GM12875 (cell line): ENCODE measurements at regions not wholly inside any gene's neighbourhood (a gene's known extent, or its start where the extent isn't known, plus 50 kb on each side); places are given as distances from the start of the nearest gene placed in this dataset.

Source experiments
- H3K4me3 ChIP-seq: one replicate; pipeline ENCODE4 v1.5.1; 2011; ENCODE audit warnings: low read depth, low read length, control low read depth
- TF ChIP-seq, protein P1 (sequence below): IDR thresholded peaks from 2 replicates; pipeline ENCODE4 v1.5.1; 2011; ENCODE audit warnings: low read depth, mild to moderate bottlenecking, control low read depth, inconsistent platforms, low read length, moderate library complexity, borderline replicate concordance; ENCODE audit not compliant: insufficient read depth

DNA sequence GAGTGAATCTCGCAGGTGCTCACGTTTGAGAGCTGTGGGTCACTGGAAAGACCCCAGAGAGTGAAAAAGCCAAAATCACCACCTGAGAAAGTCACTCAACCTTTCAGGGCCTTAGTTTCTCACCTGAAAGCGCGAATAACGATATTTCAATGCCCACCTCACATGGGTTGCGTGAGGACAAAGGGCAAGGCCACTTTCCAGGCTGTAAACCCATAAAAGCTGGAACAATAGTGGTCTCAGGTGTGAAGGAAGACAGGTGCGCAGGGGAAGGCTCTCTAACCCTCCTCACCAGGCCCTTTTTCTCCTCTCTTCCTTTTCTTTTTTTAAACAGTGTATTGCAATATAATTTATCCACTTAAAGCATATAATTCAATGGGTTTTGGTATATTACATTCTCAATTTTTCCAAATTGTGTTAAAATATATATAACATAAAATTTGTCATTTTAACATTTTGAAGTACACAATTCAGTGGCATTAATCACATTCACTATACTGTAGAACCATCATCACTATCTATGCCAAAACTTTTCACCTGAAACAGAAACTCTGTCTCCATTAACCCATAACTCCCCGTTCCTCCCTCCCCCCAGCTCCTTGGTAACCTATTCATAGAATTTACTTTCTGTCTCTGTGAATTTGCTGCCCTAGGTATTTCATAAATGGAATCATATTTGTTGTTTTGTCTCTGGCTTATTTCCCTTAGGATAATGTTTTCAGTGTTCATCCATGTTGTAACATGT is 118.4 kb upstream of the TNR start:
- H3K4me3 ChIP-seq = no peak overlapping the region
- TF ChIP-seq, protein P1, sequence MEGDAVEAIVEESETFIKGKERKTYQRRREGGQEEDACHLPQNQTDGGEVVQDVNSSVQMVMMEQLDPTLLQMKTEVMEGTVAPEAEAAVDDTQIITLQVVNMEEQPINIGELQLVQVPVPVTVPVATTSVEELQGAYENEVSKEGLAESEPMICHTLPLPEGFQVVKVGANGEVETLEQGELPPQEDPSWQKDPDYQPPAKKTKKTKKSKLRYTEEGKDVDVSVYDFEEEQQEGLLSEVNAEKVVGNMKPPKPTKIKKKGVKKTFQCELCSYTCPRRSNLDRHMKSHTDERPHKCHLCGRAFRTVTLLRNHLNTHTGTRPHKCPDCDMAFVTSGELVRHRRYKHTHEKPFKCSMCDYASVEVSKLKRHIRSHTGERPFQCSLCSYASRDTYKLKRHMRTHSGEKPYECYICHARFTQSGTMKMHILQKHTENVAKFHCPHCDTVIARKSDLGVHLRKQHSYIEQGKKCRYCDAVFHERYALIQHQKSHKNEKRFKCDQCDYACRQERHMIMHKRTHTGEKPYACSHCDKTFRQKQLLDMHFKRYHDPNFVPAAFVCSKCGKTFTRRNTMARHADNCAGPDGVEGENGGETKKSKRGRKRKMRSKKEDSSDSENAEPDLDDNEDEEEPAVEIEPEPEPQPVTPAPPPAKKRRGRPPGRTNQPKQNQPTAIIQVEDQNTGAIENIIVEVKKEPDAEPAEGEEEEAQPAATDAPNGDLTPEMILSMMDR = no peak

DNA sequence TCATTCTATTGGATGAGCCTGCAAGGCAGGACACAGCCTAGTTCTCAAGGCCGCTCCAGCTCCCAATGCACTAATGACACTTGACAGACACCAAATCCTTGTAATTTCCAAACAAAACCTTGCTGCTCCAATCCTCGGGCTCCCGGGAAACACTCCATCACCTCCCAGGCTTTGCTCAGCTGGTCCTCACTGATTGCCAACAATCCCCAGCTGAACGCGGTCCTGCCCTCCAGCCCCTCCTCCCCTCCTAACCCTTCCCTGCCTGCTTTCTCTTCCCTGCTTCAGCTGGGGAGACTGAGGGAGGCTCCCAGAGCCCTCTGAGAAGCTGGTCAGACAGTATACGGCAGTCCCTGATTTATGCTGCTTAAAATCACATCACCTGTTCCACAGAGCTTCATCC is 114.4 kb upstream of the TNR start:
- H3K4me3 ChIP-seq = no peak overlapping the region
- TF ChIP-seq, protein P1 = no peak

DNA sequence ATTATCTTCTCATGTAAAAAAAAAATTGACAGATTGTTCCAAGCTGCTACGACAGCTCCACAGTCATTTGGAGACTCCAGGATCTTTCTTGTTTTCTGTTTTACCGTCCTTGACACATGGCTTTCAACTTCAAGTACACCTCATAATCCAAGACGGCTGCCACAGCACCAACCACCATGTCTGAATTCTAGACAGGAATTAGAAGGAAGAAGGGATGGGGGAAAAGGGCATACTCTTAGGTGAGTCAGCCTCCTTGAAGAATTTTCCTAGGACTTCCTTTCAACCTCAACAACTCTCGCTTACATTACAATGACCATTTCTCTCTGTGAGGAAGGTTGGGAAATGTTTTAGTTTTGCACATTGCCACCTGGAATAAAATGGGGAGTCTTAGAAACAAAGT is 110.3 kb upstream of the TNR start:
- TF ChIP-seq, protein P1 = no peak
- no peak overlapping the region for H3K4me3 ChIP-seq

DNA sequence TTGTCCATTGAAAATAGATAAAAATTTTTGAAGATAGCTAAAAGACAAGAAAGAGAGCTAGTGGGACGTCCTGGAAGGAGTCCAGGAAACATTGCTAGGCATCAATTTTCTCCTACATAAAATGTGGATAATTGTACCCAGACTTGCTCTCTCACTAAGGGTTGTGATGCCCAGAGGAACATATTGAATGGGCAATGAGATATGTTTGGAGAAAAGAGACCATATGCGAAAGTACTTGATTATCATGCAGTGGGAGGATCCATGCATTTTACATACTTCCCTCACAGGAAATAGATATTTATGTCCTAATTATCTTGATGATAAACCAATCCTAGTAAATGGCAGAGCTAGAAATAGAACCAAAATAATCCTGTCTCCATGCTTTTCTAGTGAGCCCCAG is 108.4 kb upstream of the TNR start:
- H3K4me3 ChIP-seq = no peak overlapping the region
- TF ChIP-seq, protein P1 = no peak

DNA sequence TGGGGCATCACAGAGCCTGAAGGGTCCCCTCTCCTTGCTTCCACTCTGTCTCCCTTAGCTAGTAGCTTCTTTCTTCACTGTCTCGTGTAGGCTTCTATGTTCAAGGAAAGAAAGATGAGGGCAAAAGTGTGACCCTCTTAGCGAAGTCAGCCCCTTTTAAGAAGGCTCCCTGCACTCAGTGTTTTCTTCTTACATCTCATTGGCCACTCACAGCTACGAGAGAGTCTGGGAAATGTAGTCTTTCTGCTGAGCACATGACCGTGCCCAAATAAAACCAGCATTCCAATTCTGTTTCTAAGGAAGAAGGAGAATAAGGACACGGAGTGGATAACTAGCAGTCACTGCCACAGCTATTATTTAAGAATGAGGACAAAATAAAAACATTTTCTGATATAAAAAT is 104.9 kb upstream of the TNR start:
- TF ChIP-seq, protein P1 = no peak
- H3K4me3 ChIP-seq = no peak overlapping the region

DNA sequence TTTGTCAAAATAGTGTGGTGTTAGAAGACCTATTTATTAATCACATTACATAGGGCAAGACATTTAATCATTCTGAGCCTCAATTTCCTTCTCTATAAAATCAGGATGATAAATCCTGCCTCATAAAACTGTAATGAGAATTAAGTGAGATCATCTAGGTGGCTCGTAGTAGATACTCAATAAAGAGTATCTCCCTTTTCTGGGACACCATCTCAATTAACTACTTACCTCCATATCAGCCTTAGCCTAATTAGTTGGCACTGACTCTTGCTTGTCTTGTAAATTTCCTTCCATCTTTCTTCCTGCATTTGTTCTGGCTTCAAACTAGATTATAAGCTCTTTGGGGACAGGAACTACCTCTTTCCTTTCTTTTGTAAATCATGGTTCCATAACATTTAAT is 102.6 kb upstream of the TNR start:
- H3K4me3 ChIP-seq = no peak overlapping the region
- TF ChIP-seq, protein P1 = no peak

DNA sequence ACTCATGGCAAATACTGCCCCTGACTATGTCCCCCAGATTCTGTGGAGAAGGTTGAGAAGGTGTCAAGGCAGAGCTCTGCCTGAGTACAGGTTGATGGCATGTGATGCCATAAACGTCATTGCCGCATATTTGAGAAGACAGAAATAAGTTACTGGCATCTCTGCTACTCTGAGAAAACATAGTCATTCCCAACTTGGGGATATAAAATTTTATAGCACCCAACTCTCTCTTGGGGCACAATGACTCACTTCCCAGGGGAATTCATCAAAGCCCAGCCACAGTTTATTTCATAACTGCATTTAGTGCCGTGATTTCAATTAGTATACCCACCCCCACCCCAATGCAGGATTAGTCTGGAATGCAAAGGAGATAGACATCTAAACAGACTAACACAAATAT is 101.9 kb upstream of the TNR start:
- TF ChIP-seq, protein P1 = no peak
- no peak overlapping the region for H3K4me3 ChIP-seq
